WI38 (cell line): ENCODE measurements at regions not wholly inside any gene's neighbourhood (a gene's known extent, or its start where the extent isn't known, plus 50 kb on each side); places are given as distances from the start of the nearest gene placed in this dataset.

ENCODE experiments used
- H3K4me3 ChIP-seq: 2 replicates; pipeline ENCODE4 v1.5.1; 2011; ENCODE audit warnings: low read depth, mild to moderate bottlenecking, control low read depth, low read length
- TF ChIP-seq, protein P1 (sequence below): IDR thresholded peaks from 2 replicates; pipeline ENCODE4 v1.5.1; 2012; ENCODE audit warnings: low read depth, mild to moderate bottlenecking, control low read depth, low read length

DNA sequence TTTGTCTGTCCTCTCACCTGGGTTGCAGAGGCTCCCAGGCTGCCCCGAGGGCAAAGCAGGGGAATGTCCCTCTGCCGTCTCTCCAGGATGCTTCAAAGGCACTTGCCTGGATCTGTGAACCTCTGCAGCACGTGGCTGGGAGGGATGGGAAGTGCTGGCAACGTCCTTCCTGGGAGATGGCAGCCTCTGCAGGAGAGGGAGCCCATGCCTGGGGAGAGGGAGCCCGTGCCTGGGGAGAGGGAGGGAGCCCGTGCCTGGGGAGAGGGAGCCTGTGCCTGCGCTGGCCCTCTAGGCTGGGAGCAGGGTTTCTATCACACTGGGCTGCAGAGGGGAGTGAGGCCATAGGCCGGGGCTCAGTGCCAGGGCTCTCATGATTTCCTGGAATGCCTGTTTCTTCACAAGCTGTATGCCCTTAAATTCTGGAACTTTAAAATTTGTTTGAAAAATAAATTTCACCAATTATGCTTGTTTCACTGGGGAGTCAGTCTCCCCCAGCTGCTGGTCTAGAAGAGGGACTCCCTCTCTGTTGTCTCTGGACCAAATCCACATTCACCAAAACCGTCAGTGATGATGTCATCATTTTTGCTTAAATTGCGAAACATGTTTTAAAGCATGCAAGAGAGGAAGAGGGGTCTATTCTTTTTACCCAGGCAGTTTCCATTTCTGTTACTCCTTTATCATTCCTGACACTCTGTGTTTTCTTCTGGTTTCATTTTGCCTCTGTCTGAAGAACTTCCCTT, 135.7 kb downstream of the DNAJB6 start:
- TF ChIP-seq, protein P1, sequence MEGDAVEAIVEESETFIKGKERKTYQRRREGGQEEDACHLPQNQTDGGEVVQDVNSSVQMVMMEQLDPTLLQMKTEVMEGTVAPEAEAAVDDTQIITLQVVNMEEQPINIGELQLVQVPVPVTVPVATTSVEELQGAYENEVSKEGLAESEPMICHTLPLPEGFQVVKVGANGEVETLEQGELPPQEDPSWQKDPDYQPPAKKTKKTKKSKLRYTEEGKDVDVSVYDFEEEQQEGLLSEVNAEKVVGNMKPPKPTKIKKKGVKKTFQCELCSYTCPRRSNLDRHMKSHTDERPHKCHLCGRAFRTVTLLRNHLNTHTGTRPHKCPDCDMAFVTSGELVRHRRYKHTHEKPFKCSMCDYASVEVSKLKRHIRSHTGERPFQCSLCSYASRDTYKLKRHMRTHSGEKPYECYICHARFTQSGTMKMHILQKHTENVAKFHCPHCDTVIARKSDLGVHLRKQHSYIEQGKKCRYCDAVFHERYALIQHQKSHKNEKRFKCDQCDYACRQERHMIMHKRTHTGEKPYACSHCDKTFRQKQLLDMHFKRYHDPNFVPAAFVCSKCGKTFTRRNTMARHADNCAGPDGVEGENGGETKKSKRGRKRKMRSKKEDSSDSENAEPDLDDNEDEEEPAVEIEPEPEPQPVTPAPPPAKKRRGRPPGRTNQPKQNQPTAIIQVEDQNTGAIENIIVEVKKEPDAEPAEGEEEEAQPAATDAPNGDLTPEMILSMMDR: no peak
- H3K4me3 ChIP-seq: no peak overlapping the region

DNA sequence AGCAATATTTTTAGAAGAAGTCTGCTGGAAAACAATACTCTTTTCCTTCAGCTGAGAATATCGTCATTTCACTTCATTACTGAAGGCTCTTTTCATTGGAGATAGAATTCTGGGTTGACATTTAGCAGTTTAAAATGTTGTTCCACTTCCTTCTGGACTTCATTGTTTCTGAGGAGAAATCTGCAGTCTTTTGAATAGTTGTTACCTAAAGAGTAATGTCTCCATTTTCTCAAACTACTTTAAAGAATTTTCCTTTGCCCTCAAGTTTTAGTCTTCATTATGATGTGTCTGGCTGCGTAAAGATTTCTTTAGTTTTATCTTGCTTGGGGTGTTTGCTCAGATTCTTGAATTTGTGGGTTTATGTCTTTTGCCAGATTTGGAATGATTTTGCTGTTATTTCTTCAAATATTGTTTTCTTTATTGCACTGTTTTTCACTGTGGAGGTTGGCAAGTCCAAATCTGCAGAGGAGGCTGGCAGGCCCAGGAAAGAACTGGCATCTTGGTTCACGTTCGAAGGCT, 136.3 kb downstream of the DNAJB6 start:
- H3K4me3 ChIP-seq: no peak overlapping the region
- TF ChIP-seq, protein P1: no peak

DNA sequence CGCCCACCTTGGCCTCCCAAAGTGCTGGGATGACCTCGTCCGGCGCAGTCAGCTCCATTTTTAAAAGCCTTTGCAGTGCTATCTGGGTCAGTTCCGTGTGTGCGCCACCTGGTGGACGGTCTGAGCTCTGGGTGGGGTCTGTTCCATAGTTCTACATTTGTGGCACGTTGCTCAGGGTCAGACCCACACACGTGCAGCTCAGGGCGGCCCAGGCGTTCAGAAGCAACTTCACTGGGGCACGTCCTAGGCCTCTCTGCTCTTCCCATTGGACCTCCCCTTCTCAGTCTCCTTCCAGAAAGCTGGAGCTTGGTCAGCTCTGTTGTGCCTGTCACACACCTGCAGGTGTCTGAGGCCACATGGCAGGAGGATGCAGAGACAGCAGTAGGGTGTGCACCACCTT, 137.9 kb downstream of the DNAJB6 start:
- H3K4me3 ChIP-seq: no peak overlapping the region
- TF ChIP-seq, protein P1: peak; percentile 31; the same call in 1 of the 2 replicates

DNA sequence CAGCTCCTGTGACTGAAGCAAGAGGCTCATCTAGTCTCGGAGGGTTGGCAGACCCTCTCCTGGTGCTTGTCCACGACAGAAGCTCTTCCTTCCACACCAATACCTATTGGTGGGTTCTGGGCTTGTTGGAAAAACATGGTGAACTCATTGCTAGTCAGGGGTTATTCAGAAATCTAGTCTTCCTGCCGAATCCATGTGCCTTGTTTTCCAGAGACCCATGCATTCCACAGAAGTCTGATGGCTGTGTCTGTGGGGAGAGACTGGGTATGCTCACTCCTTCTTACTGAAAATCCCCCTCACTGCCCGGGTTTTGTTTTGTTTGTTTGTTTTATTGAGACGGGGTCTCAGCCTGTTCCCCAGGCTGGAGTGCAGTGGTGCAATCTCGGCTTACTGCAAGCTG, 138.3 kb downstream of the DNAJB6 start:
- no peak overlapping the region for H3K4me3 ChIP-seq
- TF ChIP-seq, protein P1: no peak

DNA sequence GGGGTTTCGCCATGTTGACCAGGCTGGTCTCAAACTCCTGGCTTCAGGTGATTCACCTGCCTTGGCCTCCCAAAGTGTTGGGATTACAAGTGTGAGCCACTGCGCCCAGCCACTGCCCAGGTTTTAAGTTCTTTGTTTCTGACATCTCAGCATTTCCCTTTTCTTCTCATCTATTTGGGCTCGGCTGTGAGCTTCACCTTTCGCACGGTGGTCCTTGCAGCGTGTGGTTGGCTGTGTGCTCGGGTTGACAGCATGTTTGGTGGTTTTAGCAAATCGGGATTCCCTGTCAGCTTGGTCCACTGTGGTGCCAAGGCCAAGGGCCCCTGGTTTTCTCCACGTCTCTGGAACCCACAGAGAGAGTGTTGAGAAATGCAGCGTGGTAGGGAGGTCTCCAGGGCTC, 138.8 kb downstream of the DNAJB6 start:
- no peak overlapping the region for H3K4me3 ChIP-seq
- TF ChIP-seq, protein P1: no peak

DNA sequence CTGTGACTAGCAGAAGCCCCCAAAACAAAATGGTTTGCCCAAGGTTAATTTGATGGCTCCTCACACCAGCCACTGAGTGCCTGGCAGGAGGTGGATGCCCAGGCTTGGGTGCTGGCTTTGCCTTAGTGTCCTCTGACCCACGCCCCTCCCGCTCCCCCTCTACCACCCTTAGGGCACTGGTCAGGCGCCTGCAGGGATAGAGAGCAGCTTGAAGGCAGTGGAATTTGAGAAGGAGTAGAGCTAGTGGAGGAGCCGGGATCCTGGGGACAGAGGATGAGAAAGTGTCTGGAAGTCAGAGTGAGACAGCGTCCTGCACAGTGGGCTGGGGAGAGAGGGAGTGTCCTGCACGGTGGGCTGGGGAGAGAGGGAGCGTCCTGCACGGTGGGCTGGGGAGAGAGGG, 139.4 kb downstream of the DNAJB6 start:
- no peak overlapping the region for H3K4me3 ChIP-seq
- TF ChIP-seq, protein P1: no peak

DNA sequence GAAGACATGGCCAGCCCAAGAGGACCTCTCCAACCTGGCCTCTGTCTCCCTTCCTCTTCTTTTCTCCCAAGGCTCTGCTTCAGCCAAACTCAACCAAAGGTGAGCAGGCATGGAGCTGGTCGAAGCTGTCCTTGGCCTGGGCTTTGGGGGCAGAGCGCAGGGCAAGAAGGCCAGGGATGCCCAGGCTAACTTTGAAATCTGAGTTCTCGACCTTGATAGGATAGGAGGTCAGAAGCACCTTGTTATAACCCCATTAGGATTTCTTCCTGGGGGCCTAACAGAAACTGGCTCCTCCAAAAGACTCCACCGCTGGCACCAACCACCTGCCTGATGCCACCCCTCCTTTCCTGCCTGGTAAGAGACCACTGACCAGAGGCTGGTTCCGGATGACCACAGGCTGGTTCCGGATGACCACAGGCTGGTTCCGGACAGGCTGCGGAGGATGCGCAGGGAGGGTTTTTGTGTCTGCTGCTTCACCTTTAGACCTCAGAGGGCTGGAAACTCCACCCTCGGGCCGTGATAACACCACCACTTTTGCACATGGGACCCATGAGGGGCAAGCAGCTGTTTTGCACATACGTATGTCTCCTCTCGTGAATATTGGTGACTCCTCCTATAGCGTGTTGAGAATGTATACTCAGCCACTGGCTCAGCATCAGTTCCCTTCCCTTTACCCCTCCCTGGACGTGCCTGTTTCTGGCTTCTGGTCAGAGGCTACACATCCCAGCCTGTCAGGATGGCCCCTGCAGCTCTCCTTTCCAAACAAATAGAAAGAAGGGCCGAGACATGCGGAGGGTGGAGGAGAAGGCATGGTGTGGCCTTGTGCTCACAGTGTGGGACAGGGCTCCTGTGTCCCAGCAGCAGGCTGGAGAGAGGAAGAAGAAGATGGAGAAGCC, 140.1 kb downstream of the DNAJB6 start:
- TF ChIP-seq, protein P1: no peak
- no peak overlapping the region for H3K4me3 ChIP-seq
